ENCODE measurements at regions not wholly inside any gene's neighbourhood (a gene's known extent, or its start where the extent isn't known, plus 50 kb on each side); places are given as distances from the start of the nearest gene placed in this dataset.

GRCh38 chr3:140752499-140752898 lies 74.6 kb downstream of the TRIM42 start:
- H3K4me3 ChIP-seq: no peak overlapping the region
- H3K27ac ChIP-seq: no peak overlapping the region
- no peak for DNase-seq (ENCODE audit: low spot score)
- H3K36me3 ChIP-seq: no peaks in the 10 kb centered on the region
- no peaks in the 10 kb centered on the region for H3K27me3 ChIP-seq
- no peak for TF ChIP-seq CTCF (IDR thresholded peaks at IDR 0.05)
- no peaks in the 10 kb centered on the region for H3K9me3 ChIP-seq
- no peaks in the 10 kb centered on the region for H3K4me1 ChIP-seq

- H3K36me3 ChIP-seq: no peaks in the 10 kb centered on the region
- no peaks in the 10 kb centered on the region for H3K9me3 ChIP-seq
- no peak overlapping the region for H3K4me3 ChIP-seq
- H3K4me1 ChIP-seq: no peaks in the 10 kb centered on the region
- no peaks in the 10 kb centered on the region for H3K27me3 ChIP-seq
- no peak overlapping the region for H3K27ac ChIP-seq
- TF ChIP-seq CTCF (IDR thresholded peaks at IDR 0.05): no peak
- no peak for DNase-seq (ENCODE audit: low spot score)
Measured at GRCh38 chr3:140753865-140754754, 76.2 kb downstream of the TRIM42 start.

- Histone ChIP-seq H3K9me3 (no peaks in the 10 kb centered on the region), H3K4me1 (no peaks in the 10 kb centered on the region), H3K36me3 (no peaks in the 10 kb centered on the region), H3K27me3 (no peaks in the 10 kb centered on the region), H3K27ac (no peak overlapping the region), H3K4me3 (no peak overlapping the region)
- no peak for TF ChIP-seq CTCF (IDR thresholded peaks at IDR 0.05)
- DNase-seq (ENCODE audit: low spot score): no peak
Measured at GRCh38 chr3:140754936-140755335, 77.1 kb downstream of the TRIM42 start.

GRCh38 chr3:140756240-140757016 lies 78.6 kb downstream of the TRIM42 start:
- Histone ChIP-seq H3K9me3 (no peaks in the 10 kb centered on the region), H3K27me3 (no peaks in the 10 kb centered on the region), H3K27ac (no peak overlapping the region), H3K4me3 (no peak overlapping the region), H3K4me1 (no peaks in the 10 kb centered on the region), H3K36me3 (no peaks in the 10 kb centered on the region)
- no peak for DNase-seq (ENCODE audit: low spot score)
- no peak for TF ChIP-seq CTCF (IDR thresholded peaks at IDR 0.05)

- no peak for DNase-seq (ENCODE audit: low spot score)
- no peaks in the 10 kb centered on the region for H3K9me3 ChIP-seq
- no peak overlapping the region for H3K4me3 ChIP-seq
- no peak overlapping the region for H3K27ac ChIP-seq
- no peak for TF ChIP-seq CTCF (IDR thresholded peaks at IDR 0.05)
- no peaks in the 10 kb centered on the region for H3K27me3 ChIP-seq
- no peaks in the 10 kb centered on the region for H3K36me3 ChIP-seq
- H3K4me1 ChIP-seq: no peaks in the 10 kb centered on the region
Measured at GRCh38 chr3:140758791-140759444, 81.1 kb downstream of the TRIM42 start.
